H1 (cell line): ENCODE measurements at regions not wholly inside any gene's neighbourhood (a gene's known extent, or its start where the extent isn't known, plus 50 kb on each side); places are given as distances from the start of the nearest gene placed in this dataset.

Experiments used
- SIN3A ChIP-seq, 2 experiments: IDR thresholded peaks in 1 of 2; conservative IDR thresholded peaks in 1 of 2; 2 replicates each; pipeline ENCODE4 v1.6.1; 2011 to 2012; ENCODE audit warnings: low read length in 2 of 2, improper control_type of control experiment in 1 of 2, low read depth in 1 of 2, mild to moderate bottlenecking in 1 of 2
- TEAD4 ChIP-seq: IDR thresholded peaks from 2 replicates; pipeline ENCODE4 v1.6.1; 2012; ENCODE audit warnings: low read depth, low read length, inconsistent platforms, mixed read lengths

GRCh38 chr2:22690096-22690495, 694.9 kb upstream of the KLHL29 start (continued):
- TF ChIP-seq TEAD4 (no peak), SIN3A (conservative IDR thresholded peaks at IDR 0.05 in 1 of 2, IDR thresholded peaks at IDR 0.05 in 1 of 2; ENCODE audit: low read depth in 1 of 2, low read length in 2 of 2) (no peak)
- TF ChIP-seq, all 59 proteins: peak for 0
